HepG2 (cell line): ENCODE measurements at regions not wholly inside any gene's neighbourhood (a gene's known extent, or its start where the extent isn't known, plus 50 kb on each side); places are given as distances from the start of the nearest gene placed in this dataset.

ENCODE experiments used
- EED ChIP-seq: sonication (generic); formaldehyde crosslinking; IDR thresholded peaks from 2 replicates; pipeline ENCODE4 v1.5.0; 2020; ENCODE audit warnings: mild to moderate bottlenecking, missing genetic modification reagents
- GPN1 ChIP-seq: sonication (generic); formaldehyde crosslinking; IDR thresholded peaks from 2 replicates; pipeline ENCODE4 v1.5.1; 2020; ENCODE audit warnings: missing genetic modification reagents, borderline replicate concordance
- KAT2B ChIP-seq: fragments of 150-350 bp; IDR thresholded peaks from 2 replicates; pipeline ENCODE4 v1.6.1; 2014; ENCODE audit warnings: low read depth, low read length, borderline replicate concordance
- KLF9 ChIP-seq: IDR thresholded peaks from 2 replicates; pipeline ENCODE4 v1.6.1; 2016; ENCODE audit warnings: low read depth
- KMT2B ChIP-seq: IDR thresholded peaks from 2 replicates; pipeline ENCODE4 v1.6.1; 2016; ENCODE audit warnings: missing genetic modification reagents, missing compliant biosample characterization
- PRPF4 ChIP-seq: fragments of 200-400 bp; formaldehyde crosslinking; IDR thresholded peaks from 2 replicates; pipeline ENCODE4 v1.6.1; 2016; ENCODE audit warnings: low read length, low read depth; ENCODE audit not compliant: poor library complexity, severe bottlenecking
- RCOR2 ChIP-seq: IDR thresholded peaks from 2 replicates; pipeline ENCODE4 v1.6.1; 2016; ENCODE audit warnings: missing biosample characterization, missing genetic modification reagents
- SOX13 ChIP-seq, 3 experiments: fragments of 450-650 bp in 1 of 3; sonication (generic) in 1 of 3; formaldehyde crosslinking in 1 of 3; IDR thresholded peaks in 2 of 3; conservative IDR thresholded peaks in 1 of 3; 2 replicates each; pipeline versions ENCODE4 v1.5.0 to v1.6.1; 2016 to 2020; ENCODE audit warnings: antibody characterized with exemption in 1 of 3, mild to moderate bottlenecking in 1 of 3, missing compliant biosample characterization in 1 of 3, missing genetic modification reagents in 1 of 3, moderate library complexity in 1 of 3
- SUZ12 ChIP-seq: fragments of 150-350 bp; IDR thresholded peaks from 2 replicates; pipeline ENCODE4 v1.6.1; 2014; ENCODE audit warnings: low read depth, low read length
- ZIK1 ChIP-seq: sonication (generic); formaldehyde crosslinking; IDR thresholded peaks from 2 replicates; pipeline ENCODE4 v1.5.0; 2020; ENCODE audit warnings: mild to moderate bottlenecking, low read depth, missing genetic modification reagents, borderline replicate concordance
- ZNF34 ChIP-seq: sonication (generic); formaldehyde crosslinking; IDR thresholded peaks from 2 replicates; pipeline ENCODE4 v1.4.0; 2020; ENCODE audit warnings: mild to moderate bottlenecking, missing genetic modification reagents, borderline replicate concordance
- ZNF598 ChIP-seq: sonication (generic); formaldehyde crosslinking; IDR thresholded peaks from 2 replicates; pipeline ENCODE4 v1.5.1; 2020; ENCODE audit warnings: mild to moderate bottlenecking, missing genetic modification reagents, borderline replicate concordance
- ZNF737 ChIP-seq: sonication (generic); formaldehyde crosslinking; IDR thresholded peaks from 2 replicates; pipeline ENCODE4 v1.5.0; 2020; ENCODE audit warnings: missing genetic modification reagents, mild to moderate bottlenecking, borderline replicate concordance
- ZNF747 ChIP-seq: sonication (generic); formaldehyde crosslinking; IDR thresholded peaks from 2 replicates; pipeline ENCODE4 v1.8.1; 2023; ENCODE audit warnings: missing genetic modification reagents, mild to moderate bottlenecking, borderline replicate concordance
- ZNF879 ChIP-seq: sonication (generic); formaldehyde crosslinking; IDR thresholded peaks from 2 replicates; pipeline ENCODE4 v1.8.1; 2023; ENCODE audit warnings: missing genetic modification reagents
- ZSCAN31 ChIP-seq: sonication (generic); formaldehyde crosslinking; IDR thresholded peaks from 2 replicates; pipeline ENCODE4 v1.5.0; 2020; ENCODE audit warnings: low read depth, mild to moderate bottlenecking, missing genetic modification reagents
- TF ChIP-seq, protein P1 (sequence below): IDR thresholded peaks from 2 replicates; pipeline ENCODE4 v1.6.1; 2016
- TF ChIP-seq, protein P2 (sequence below): fragments of 450-650 bp; IDR thresholded peaks from 2 replicates; pipeline ENCODE4 v1.6.1; 2017; ENCODE audit warnings: mild to moderate bottlenecking
- TF ChIP-seq, protein P3 (sequence below): sonication (generic); formaldehyde crosslinking; IDR thresholded peaks from 2 replicates; pipeline ENCODE4 v1.5.0; 2020; ENCODE audit warnings: mild to moderate bottlenecking, missing genetic modification reagents, moderate library complexity

DNA sequence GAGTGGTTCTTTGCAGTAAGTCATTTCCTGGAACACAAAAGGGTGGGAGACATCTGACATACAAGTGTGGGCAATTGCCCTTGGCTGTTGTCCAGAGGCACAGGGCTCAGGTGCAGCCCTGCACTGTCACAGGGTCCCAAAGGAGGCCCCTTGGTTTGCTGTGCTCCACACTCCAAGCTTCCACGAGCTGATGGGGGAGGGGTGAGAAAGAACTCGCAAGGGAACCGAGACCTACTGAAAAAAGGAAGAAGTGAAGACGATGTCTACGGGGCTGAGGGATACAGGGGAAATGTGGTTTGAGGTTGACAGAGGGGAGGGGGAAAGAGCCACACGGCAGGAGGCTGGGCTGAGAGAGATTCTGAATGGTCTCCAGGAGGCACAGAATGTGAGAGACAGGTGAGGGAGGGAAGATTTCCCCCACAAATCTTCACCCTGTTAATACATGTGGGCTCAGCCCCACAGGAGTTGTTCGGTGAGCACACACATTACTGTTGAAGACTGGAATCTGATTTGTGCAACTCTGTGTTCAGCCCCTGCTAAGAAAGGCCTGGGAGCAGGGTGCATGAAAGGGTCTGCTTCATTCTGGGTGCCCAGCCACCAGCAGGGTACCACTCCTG is 123.4 kb downstream of the LY86 start (continued):
- TF ChIP-seq ZSCAN31: 0 out of 2 replicates have a peak, but pooled peaks have one; percentile 22
- TF ChIP-seq EED (CRISPR knock-in tag): peak; percentile 72; the same call in 1 of the 2 replicates
- no peak for TF ChIP-seq ZNF879 (CRISPR knock-in tag)
- 0 out of 2 replicates have a peak, but pooled peaks have one; percentile 31 for TF ChIP-seq ZNF737 (CRISPR knock-in tag)
- TF ChIP-seq, protein P1, sequence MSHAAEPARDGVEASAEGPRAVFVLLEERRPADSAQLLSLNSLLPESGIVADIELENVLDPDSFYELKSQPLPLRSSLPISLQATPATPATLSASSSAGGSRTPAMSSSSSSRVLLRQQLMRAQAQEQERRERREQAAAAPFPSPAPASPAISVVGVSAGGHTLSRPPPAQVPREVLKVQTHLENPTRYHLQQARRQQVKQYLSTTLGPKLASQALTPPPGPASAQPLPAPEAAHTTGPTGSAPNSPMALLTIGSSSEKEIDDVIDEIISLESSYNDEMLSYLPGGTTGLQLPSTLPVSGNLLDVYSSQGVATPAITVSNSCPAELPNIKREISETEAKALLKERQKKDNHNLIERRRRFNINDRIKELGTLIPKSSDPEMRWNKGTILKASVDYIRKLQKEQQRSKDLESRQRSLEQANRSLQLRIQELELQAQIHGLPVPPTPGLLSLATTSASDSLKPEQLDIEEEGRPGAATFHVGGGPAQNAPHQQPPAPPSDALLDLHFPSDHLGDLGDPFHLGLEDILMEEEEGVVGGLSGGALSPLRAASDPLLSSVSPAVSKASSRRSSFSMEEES (CRISPR knock-in tag): no peak
- TF ChIP-seq ZNF598: 0 out of 2 replicates have a peak, but pooled peaks have one; percentile 21
- TF ChIP-seq ZNF747 (CRISPR knock-in tag): 0 out of 2 replicates have a peak, but pooled peaks have one; percentile 33
- TF ChIP-seq SUZ12: no peak
- TF ChIP-seq PRPF4: no peak
- TF ChIP-seq, protein P2, sequence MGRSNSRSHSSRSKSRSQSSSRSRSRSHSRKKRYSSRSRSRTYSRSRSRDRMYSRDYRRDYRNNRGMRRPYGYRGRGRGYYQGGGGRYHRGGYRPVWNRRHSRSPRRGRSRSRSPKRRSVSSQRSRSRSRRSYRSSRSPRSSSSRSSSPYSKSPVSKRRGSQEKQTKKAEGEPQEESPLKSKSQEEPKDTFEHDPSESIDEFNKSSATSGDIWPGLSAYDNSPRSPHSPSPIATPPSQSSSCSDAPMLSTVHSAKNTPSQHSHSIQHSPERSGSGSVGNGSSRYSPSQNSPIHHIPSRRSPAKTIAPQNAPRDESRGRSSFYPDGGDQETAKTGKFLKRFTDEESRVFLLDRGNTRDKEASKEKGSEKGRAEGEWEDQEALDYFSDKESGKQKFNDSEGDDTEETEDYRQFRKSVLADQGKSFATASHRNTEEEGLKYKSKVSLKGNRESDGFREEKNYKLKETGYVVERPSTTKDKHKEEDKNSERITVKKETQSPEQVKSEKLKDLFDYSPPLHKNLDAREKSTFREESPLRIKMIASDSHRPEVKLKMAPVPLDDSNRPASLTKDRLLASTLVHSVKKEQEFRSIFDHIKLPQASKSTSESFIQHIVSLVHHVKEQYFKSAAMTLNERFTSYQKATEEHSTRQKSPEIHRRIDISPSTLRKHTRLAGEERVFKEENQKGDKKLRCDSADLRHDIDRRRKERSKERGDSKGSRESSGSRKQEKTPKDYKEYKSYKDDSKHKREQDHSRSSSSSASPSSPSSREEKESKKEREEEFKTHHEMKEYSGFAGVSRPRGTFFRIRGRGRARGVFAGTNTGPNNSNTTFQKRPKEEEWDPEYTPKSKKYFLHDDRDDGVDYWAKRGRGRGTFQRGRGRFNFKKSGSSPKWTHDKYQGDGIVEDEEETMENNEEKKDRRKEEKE: no peak
- TF ChIP-seq ZIK1 (CRISPR knock-in tag): 0 out of 2 replicates have a peak, but pooled peaks have one; percentile 1
- no peak for TF ChIP-seq SOX13 (IDR thresholded peaks at IDR 0.05)
- no peak for TF ChIP-seq SOX13 (CRISPR knock-in tag; conservative IDR thresholded peaks at IDR 0.05 in 1 of 2, IDR thresholded peaks at IDR 0.05 in 1 of 2)
- TF ChIP-seq, protein P3, sequence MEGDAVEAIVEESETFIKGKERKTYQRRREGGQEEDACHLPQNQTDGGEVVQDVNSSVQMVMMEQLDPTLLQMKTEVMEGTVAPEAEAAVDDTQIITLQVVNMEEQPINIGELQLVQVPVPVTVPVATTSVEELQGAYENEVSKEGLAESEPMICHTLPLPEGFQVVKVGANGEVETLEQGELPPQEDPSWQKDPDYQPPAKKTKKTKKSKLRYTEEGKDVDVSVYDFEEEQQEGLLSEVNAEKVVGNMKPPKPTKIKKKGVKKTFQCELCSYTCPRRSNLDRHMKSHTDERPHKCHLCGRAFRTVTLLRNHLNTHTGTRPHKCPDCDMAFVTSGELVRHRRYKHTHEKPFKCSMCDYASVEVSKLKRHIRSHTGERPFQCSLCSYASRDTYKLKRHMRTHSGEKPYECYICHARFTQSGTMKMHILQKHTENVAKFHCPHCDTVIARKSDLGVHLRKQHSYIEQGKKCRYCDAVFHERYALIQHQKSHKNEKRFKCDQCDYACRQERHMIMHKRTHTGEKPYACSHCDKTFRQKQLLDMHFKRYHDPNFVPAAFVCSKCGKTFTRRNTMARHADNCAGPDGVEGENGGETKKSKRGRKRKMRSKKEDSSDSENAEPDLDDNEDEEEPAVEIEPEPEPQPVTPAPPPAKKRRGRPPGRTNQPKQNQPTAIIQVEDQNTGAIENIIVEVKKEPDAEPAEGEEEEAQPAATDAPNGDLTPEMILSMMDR (CRISPR knock-in tag): no peak
- no peak for TF ChIP-seq RCOR2 (CRISPR knock-in tag)
- TF ChIP-seq KLF9: no peak
- TF ChIP-seq KAT2B: no peak
- no peak for TF ChIP-seq GPN1 (CRISPR knock-in tag)
- no peak for TF ChIP-seq KMT2B
- TF ChIP-seq ZNF34 (CRISPR knock-in tag): no peak
